ENCODE measurements at regions not wholly inside any gene's neighbourhood (a gene's known extent, or its start where the extent isn't known, plus 50 kb on each side); places are given as distances from the start of the nearest gene placed in this dataset.

DNA sequence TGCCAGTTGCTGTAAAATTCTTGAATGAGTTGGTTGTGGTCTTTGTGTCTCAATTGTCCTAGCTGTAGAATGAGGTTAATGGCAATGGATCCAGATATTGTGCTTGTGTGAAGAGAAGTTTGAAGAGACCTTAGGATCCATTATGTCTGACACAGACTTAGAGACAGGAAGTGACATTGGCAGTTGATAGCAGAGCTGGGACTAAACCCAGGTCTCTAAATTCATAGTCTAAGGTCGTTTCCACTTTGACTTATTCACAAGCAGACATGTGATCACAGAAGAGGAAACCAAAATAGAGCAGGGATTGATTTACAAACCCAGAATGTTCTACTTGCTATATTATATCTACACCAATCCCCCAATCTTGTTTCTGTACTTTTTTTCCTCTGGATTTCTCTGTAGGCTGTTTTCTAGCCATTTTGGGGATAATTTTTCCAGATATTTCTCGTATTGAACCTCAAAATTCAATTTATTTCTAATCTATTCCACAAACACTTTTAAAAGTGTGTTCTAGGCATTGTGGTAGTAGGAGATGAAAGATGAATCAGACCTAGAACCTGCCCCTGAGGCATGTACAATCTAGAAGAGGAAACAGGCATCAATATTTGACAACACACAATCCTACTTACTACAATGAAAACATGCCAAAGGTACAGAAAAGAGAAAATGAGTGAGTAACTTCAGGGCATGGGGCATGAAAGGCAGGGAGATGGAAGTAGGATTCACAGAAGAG, 123.3 kb downstream of the NFKBIZ start:
- TF ChIP-seq CTCF (IDR thresholded peaks at IDR 0.05; ENCODE audit: low read length) (no peak), EZH2phosphoT487 (IDR thresholded peaks at IDR 0.05; ENCODE audit: low read length) (no peak), EZH2 (optimal IDR thresholded peaks at IDR 0.05; ENCODE audit: low read depth, low read length) (no peak)

All from MM.1S (cell line).